Limb (tissue), 2 donors: ENCODE measurements at regions not wholly inside any gene's neighbourhood (a gene's known extent, or its start where the extent isn't known, plus 50 kb on each side); places are given as distances from the start of the nearest gene placed in this dataset.

Experiments used
- DNase-seq, 2 donors: peaks; one replicate each; pipeline ENCODE4 v3.0.0-alpha.2; 2016; ENCODE audit errors: extremely low spot score in 2 of 2

- DNase-seq: no peak
Observed at GRCh38 chr11:97367406-97368083, 977.7 kb downstream of the JRKL start.

- DNase-seq: no peak
Observed at GRCh38 chr11:97389270-97389669, 999.5 kb downstream of the JRKL start.

DNA sequence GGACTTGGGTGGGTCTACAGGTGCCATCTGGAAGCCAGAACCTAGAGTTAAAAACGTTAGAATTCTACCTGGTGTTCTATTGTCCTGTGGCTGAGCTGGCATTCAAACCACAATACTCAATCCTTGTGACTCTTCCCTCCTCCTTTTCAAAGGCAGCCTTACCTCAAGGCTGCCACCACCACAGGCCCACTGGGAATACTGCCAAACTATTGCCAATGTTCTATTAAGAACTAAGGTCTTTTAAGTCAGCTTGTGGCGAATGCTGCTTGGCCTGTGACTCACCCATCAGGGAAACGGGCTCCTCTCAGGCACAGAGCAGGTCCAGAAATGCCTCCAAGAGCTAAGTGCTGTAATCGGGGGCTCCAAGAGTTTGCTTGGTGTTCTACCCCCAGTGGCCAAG is 1008.4 kb downstream of the JRKL start:
- no peak for DNase-seq

DNA sequence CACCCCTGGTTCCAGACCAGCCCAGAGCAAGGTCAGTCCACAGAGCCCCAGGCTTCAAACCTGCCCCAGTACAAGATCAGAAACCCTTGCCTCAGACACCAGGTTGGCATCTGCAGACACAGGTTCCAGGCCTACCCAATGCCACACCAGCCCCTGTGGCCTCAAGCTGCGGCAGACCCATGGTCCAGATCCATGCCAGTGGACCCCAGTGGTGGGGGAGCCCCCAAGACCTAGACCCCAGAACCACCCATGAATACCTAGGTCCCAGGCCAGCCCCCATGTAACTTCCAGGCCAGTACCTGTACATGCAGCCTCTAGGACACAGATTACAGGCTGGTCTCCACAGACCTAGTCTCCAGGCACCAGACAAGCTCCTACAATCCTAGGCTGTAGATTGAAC is 1019.3 kb downstream of the JRKL start:
- DNase-seq: no peak

- no peak for DNase-seq
Observed at GRCh38 chr11:97414801-97415200, 1025.0 kb downstream of the JRKL start.

GRCh38 chr11:97419729-97420128 is 1029.9 kb downstream of the JRKL start:
- DNase-seq: no peak

DNA sequence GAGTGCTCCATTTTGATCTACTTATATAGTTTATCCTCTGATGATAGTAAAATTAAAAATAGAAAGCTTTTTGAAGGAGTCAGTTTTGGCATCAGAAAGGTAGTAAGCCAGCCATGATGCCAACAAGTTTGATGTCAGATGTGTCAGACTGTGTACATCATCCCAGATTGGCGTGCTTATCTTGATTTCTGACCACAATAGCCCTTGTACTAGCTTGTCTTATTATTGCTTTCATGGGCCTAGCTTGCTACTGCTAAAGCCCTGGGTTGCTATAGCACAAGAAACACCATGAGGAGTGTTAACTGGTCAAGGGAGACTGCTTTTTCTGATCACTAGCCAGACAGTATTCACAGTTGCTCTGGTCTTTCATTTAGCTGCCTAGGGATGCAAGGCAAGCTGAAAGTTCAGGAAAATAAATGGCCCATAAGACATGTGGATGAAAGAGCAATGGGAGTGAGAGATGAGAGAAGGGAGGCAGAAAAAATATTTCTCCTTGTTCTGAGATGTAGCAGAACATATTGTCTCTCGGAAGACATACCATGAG is 1038.5 kb downstream of the JRKL start:
- DNase-seq: no peak

GRCh38 chr11:97430877-97431276 is 1041.1 kb downstream of the JRKL start:
- DNase-seq: no peak

DNA sequence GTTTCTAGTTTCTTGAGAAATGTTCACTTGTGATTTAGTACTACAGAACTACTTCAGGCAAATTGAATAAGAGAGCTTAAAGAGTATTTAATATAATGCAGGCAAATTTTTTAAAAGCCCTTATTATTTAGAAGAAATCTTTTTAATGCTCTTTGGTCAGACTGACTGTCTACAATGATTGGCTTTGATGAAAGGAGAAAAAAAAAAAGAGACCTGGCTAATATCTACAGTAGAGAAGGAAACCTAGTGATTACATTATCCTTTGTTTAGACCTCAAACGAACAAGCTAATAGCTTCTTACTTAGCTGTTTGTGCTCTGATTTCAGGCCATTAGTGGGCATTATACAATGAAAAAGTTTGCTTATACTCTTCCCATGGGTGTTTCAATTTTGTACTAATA is 1043.1 kb downstream of the JRKL start:
- DNase-seq: no peak

DNA sequence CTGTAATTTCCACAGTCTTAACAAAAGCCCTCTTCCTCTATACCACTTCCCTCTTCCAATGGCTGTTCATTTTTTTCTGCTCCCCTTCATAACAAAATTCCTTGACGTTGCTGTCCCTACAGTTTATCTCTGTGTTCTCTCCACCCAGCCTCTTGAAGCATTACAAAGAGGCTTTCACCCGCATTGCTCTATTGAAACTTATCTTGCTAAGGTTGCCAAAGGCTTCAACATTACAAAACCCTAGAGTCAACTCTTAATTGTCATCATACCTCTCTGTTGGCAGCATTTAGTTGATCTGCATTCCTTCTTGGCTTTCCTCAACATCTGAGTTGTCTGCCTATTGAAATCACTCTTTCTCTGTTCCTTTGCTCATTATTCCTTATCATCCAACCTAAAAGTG is 1055.7 kb downstream of the JRKL start:
- DNase-seq: no peak

GRCh38 chr11:97451441-97451840 is 1061.6 kb downstream of the JRKL start:
- DNase-seq: no peak

- peak in 1 of 2 donors; percentile 23 for DNase-seq
Observed at GRCh38 chr11:97454988-97455387, 1065.2 kb downstream of the JRKL start.

DNA sequence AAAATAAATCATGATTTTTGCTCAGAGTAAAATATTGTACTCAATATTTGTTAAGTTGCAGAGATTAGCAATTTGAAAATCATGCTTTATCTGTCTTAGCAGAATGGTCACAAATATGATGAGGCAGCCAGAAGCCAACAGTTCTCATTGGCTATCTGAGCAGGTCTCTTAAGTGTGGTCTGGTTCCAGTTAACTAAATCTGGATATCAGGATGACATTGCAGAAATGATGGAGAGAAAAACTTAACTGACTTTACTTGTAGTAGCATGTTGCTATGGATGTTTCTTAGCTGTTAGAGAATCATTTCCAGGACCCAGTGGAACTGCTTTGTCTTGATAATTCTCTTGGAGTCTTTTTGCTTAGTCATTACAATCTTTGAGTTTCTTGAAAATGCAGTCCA is 1070.3 kb downstream of the JRKL start:
- DNase-seq: no peak

GRCh38 chr11:97461044-97461880 is 1071.4 kb downstream of the JRKL start:
- no peak for DNase-seq

- no peak for DNase-seq
Observed at GRCh38 chr11:97461934-97462333, 1072.1 kb downstream of the JRKL start.

- no peak for DNase-seq
Observed at GRCh38 chr11:97463891-97464290, 1074.1 kb downstream of the JRKL start.

- no peak for DNase-seq
Observed at GRCh38 chr11:97471480-97471879, 1081.7 kb downstream of the JRKL start.

DNA sequence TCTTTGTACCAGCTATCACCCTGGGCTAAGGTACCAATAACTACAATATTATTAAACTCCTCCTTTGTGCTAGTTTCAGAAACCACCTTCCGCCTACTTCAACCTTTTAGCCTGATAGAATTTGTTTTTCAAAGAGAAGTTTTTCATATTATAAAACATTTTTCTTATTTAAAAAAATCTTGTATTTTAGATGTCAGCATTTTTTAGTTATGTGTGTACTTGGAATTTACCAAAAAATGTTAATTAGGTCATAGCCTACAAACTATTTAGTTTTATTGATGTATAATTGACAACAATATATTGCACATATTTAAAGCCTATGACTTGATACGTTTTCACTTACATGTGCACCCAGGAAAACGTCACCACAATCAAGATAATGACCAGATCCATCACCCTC is 1097.6 kb downstream of the JRKL start:
- DNase-seq: no peak

- no peak for DNase-seq
Observed at GRCh38 chr11:97498891-97499290, 1109.1 kb downstream of the JRKL start.

GRCh38 chr11:97502201-97502600 is 1112.4 kb downstream of the JRKL start:
- DNase-seq: no peak

DNA sequence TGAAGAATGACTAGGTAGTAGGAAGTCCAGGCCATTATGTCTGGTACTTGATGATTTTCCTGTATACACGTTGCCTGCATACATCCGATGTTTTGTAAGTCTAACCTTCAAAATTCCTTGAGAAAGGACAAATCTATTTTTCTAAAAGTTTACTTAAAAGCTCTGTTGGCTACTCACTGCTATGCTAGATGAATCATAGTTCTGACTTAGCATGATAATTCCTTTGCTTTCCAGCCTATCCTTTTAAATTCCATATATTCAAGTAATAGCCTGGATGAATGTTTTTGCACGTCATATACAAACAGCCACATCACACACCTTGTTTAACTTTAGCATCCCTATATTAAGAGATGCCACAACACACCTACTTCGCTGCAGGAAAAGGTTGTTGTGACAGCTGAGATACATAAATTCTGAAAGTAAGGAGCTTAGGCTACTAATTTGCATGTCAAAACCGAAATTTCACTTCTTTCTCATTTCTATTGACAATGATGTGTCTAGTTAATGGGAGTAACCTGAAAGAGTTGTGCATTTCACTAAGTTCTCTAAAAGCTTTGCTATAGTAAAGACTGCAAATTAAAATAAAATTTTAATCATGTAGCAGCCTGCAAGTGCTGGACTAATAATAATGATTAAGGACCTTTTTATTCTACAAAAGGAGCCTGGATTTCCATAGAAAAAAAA is 1116.4 kb downstream of the JRKL start:
- no peak for DNase-seq

DNA sequence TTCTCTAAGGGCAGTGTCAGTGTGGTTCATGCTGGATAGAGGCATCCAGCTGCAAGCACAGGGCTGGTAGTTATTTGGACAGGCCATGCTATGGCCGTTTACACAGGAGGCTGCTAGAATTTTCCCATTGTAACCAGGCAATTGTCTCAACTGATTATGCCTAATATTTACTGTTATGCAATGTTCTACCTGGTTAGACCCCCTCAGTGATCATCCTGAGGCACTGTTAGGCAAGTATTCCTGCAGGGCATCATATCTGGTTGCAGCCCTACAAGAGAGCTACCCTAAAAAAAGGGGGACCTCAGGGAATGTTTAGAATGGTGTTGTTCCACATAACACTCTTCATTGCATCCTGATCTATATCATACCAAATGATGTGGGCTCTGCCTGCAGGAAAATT is 1124.6 kb downstream of the JRKL start:
- DNase-seq: no peak
